Fibroblast of upper back skin (primary cell): ENCODE measurements at regions not wholly inside any gene's neighbourhood (a gene's known extent, or its start where the extent isn't known, plus 50 kb on each side); places are given as distances from the start of the nearest gene placed in this dataset.

Source experiments
- DNase-seq: peaks from one replicate; pipeline ENCODE4 v3.0.0-alpha.2; 2013

DNA sequence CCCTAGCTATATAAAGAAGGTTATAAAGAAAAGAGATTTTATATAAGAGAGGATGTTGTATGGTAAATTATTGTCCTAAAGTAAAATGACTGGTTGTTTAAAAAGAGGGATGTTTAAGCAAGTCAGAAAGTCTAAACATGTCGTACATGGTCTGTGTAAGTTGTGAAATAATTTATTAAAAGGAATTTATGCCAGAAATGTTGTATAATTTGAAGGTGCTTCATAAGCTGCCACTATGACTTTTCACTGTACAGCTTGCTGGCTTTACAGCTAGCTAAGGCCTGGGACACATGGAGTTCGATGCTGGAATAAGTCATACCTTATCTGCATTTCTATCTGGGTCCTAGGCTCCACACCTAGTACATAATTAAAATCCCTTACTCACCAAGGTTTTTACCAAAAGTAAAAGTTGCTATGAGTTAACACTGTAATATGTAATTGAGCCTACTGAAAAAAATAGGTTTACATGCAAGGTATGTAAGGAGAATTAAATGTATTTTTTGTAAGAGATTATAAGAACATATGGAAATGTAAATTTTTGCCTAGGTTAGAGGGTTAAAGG, 59.0 kb upstream of the EDEM3 start:
- no peak for DNase-seq

DNA sequence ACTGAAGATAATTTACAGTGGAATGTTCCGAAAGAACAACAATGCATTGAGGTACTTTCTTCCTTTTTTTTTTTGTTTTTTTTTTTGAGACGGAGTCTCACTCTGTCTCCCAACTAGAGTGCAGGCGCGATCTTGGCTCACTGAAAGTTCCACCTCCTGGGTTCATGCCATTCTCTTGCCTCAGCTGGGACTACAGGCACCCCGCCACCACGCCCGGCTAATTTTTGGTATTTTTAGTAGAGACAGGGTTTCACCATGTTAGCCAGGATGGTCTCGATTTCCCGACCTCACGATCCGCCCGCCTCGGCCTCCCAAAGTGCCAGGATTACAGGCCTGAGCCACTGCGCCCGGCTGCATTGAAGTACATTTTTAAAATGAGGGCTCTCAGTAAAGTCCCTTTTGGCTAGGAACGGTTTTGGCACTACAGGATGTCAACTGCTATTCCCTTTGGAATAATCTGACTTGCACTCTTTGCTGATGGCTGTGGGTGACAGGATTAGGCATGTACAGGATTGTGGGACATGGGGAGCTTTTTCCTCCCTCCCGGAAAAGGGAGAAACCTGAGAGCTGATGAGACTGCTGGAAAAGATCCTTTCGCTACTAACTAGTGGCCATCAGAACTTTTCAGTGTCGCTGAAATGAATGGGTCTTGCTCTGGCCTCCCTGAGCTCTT, 56.9 kb upstream of the EDEM3 start:
- DNase-seq, result no peak

- no peak for DNase-seq
Observed at GRCh38 chr1:184810735-184811343, 56.2 kb upstream of the EDEM3 start.

GRCh38 chr1:184806296-184806721, 51.7 kb upstream of the EDEM3 start:
- DNase-seq, result no peak

DNA sequence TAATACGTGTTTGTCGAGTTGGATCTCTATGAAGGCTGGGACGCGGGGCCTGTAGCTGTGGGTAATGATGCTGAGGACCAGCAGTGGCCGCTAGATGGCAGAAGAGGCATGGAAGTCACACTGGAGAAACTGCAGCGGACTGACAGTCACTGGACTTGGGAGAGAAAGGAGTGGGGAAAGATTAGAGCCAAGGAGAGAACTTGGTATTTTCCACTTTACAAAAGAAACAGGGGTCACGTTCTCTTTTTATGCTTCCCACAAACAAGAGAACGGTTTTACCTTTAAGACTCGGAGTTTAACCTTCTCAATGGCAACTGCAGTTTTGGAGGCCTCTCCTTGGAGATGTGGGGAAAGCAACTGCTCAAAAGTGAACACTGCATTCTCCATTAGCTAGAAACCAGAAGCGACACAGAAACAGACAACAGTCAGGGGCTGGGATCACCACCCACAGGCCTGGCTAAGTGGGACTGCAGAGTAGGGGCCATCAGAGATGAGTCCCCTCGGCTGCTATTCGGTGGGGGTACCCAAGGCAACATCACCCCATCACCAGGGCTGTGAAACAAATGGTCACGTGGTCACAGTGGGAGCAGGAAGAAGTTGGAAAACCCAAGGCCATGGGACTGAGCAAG, 51.1 kb upstream of the EDEM3 start:
- DNase-seq, result peak; percentile 83
